Neural cell (in vitro differentiated cells): ENCODE measurements at regions not wholly inside any gene's neighbourhood (a gene's known extent, or its start where the extent isn't known, plus 50 kb on each side); places are given as distances from the start of the nearest gene placed in this dataset.

Experiments
- CTCF ChIP-seq: fragments of 450-650 bp; IDR thresholded peaks from 2 replicates; pipeline ENCODE4 v1.5.1; 2014; ENCODE audit warnings: antibody characterized with exemption, mild to moderate bottlenecking, moderate library complexity; ENCODE audit not compliant: poor library complexity, severe bottlenecking
- EP300 ChIP-seq: fragments of 450-650 bp; conservative IDR thresholded peaks from 2 replicates; pipeline ENCODE4 v1.6.1; 2014; ENCODE audit warnings: antibody characterized with exemption, mild to moderate bottlenecking, moderate library complexity; ENCODE audit not compliant: poor library complexity, severe bottlenecking
- POLR2AphosphoS5 ChIP-seq: IDR thresholded peaks from 2 replicates; pipeline ENCODE4 v1.6.1; 2012
- RAD21 ChIP-seq: fragments of 450-650 bp; conservative IDR thresholded peaks from 2 replicates; pipeline ENCODE4 v1.6.1; 2014; ENCODE audit warnings: antibody characterized with exemption, mild to moderate bottlenecking, moderate library complexity

- TF ChIP-seq CTCF (no peak), POLR2AphosphoS5 (no peak), RAD21 (no peak), EP300 (no peak)
Measured at GRCh38 chr5:125294844-125295243, 548.4 kb upstream of the ZNF608 start.
